Neural cell (in vitro differentiated cells): ENCODE measurements at regions not wholly inside any gene's neighbourhood (a gene's known extent, or its start where the extent isn't known, plus 50 kb on each side); places are given as distances from the start of the nearest gene placed in this dataset.

Experiments
- H2AFZ ChIP-seq: fragments of 200-600, 300-800 bp; sonication (generic), shearing (Covaris generic); 2 replicates; pipeline ENCODE4 v1.6.0; 2014; ENCODE audit warnings: low read depth, mild to moderate bottlenecking, antibody characterized with exemption, low read length, moderate library complexity
- H3F3A ChIP-seq: fragments of 200-600 bp; shearing (Covaris generic); 2 replicates; pipeline ENCODE4 v1.6.1; 2016; ENCODE audit warnings: mild to moderate bottlenecking, moderate library complexity, mixed read lengths, antibody characterized with exemption, low read length; ENCODE audit not compliant: insufficient read depth, poor library complexity, severe bottlenecking
- H3K27ac ChIP-seq: fragments of 200-600, 300-800 bp; sonication (generic), shearing (Covaris generic); 2 replicates; pipeline ENCODE4 v1.5.1; 2014; ENCODE audit warnings: mild to moderate bottlenecking, low read length, moderate library complexity
- H3K27me3 ChIP-seq: fragments of 300-800, 200-600 bp; sonication (generic), shearing (Covaris generic); 2 replicates; pipeline ENCODE4 v1.6.0; 2014; ENCODE audit warnings: mild to moderate bottlenecking, low read depth, low read length, moderate library complexity; ENCODE audit not compliant: insufficient read depth
- H3K36me3 ChIP-seq: fragments of 300-800, 200-600 bp; sonication (generic), shearing (Covaris generic); 2 replicates; pipeline ENCODE4 v1.5.1; 2014; ENCODE audit warnings: mild to moderate bottlenecking, antibody characterized with exemption, low read length, moderate library complexity; ENCODE audit not compliant: insufficient read depth
- H3K4me2 ChIP-seq: fragments of 300-800, 200-600 bp; sonication (generic), shearing (Covaris generic); 2 replicates; pipeline ENCODE4 v1.6.0; 2014; ENCODE audit warnings: mild to moderate bottlenecking, low read length
- H3K4me3 ChIP-seq: fragments of 300-800, 200-600 bp; sonication (generic), shearing (Covaris generic); 2 replicates; pipeline ENCODE4 v1.5.1; 2014; ENCODE audit warnings: mild to moderate bottlenecking, low read length, moderate library complexity
- H3K79me2 ChIP-seq: fragments of 200-600 bp; shearing (Covaris generic); replicated peaks from 2 replicates; pipeline ENCODE4 v1.6.0; 2014; ENCODE audit warnings: mild to moderate bottlenecking, low read length, moderate library complexity; ENCODE audit not compliant: insufficient read depth
- H3K9ac ChIP-seq: fragments of 300-800, 200-600 bp; sonication (generic), shearing (Covaris generic); 2 replicates; pipeline ENCODE4 v1.6.1; 2016; ENCODE audit warnings: mild to moderate bottlenecking, low read length, mixed read lengths
- H3K9me2 ChIP-seq: fragments of 200-600 bp; shearing (Covaris generic); 2 replicates; pipeline ENCODE4 v1.6.1; 2016; ENCODE audit warnings: mild to moderate bottlenecking, low read length, mixed read lengths; ENCODE audit not compliant: insufficient read depth
- H3K9me3 ChIP-seq: fragments of 200-600, 300-800 bp; sonication (generic), shearing (Covaris generic); 2 replicates; pipeline ENCODE4 v1.6.1; 2016; ENCODE audit warnings: mild to moderate bottlenecking, mixed run types, low read length, moderate library complexity, mixed read lengths
- H4K20me1 ChIP-seq: fragments of 200-600 bp; shearing (Covaris generic); 2 replicates; pipeline ENCODE4 v1.6.1; 2016; ENCODE audit warnings: mild to moderate bottlenecking, mixed run types; ENCODE audit not compliant: insufficient read depth
- EP300 ChIP-seq: fragments of 450-650 bp; conservative IDR thresholded peaks from 2 replicates; pipeline ENCODE4 v1.6.1; 2014; ENCODE audit warnings: antibody characterized with exemption, mild to moderate bottlenecking, moderate library complexity; ENCODE audit not compliant: poor library complexity, severe bottlenecking
- EZH2 ChIP-seq: fragments of 200-600, 300-800 bp; shearing (Covaris generic), sonication (generic); IDR thresholded peaks from 2 replicates; pipeline ENCODE4 v1.6.1; 2014; ENCODE audit warnings: antibody characterized with exemption, low read length, borderline replicate concordance, mild to moderate bottlenecking; ENCODE audit not compliant: insufficient read depth, poor library complexity, severe bottlenecking
- MXI1 ChIP-seq: fragments of 450-650 bp; conservative IDR thresholded peaks from 2 replicates; pipeline ENCODE4 v1.6.1; 2014; ENCODE audit warnings: antibody characterized with exemption, mild to moderate bottlenecking; ENCODE audit not compliant: poor library complexity, severe bottlenecking
- POLR2AphosphoS5 ChIP-seq: IDR thresholded peaks from 2 replicates; pipeline ENCODE4 v1.6.1; 2012
- RAD21 ChIP-seq: fragments of 450-650 bp; conservative IDR thresholded peaks from 2 replicates; pipeline ENCODE4 v1.6.1; 2014; ENCODE audit warnings: antibody characterized with exemption, mild to moderate bottlenecking, moderate library complexity
- SMC3 ChIP-seq: fragments of 450-650 bp; conservative IDR thresholded peaks from 2 replicates; pipeline ENCODE4 v1.6.1; 2014; ENCODE audit warnings: antibody characterized with exemption, mild to moderate bottlenecking, moderate library complexity; ENCODE audit not compliant: poor library complexity
- TAF1 ChIP-seq: IDR thresholded peaks from 2 replicates; pipeline ENCODE4 v1.6.1; 2012; ENCODE audit warnings: low read depth
- TF ChIP-seq, protein P1 (sequence below): IDR thresholded peaks from 2 replicates; pipeline ENCODE4 v1.6.1; 2012; ENCODE audit warnings: borderline replicate concordance
- TF ChIP-seq, protein P2 (sequence below): fragments of 450-650 bp; IDR thresholded peaks from 2 replicates; pipeline ENCODE4 v1.5.1; 2014; ENCODE audit warnings: antibody characterized with exemption, mild to moderate bottlenecking, moderate library complexity; ENCODE audit not compliant: poor library complexity, severe bottlenecking

DNA sequence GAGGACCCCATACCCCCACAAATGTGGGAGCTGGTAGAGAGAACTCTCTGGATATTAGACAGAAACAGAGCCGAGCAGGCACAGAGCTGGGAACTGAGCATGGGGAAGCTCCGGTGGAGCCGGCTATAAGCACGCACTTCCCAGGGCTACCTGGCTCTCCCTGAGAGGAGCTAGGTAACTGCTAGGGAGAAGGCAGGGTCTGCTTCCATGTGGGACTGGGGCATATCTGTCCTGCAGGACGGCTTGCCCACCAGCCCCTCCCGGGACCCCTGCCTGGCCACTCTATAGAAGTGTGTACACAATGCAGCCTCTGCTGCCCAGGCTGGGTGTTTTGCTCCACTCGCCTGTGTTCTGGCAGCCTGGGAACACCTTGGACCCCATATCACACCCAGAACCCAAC lies 1537.0 kb upstream of the CDH9 start:
- no peaks in the 10 kb centered on the region for H3K9me2 ChIP-seq
- TF ChIP-seq TAF1 (no peak), POLR2AphosphoS5 (no peak), EP300 (no peak), RAD21 (no peak), MXI1 (no peak), SMC3 (no peak), EZH2 (no peak)
- TF ChIP-seq, protein P1, sequence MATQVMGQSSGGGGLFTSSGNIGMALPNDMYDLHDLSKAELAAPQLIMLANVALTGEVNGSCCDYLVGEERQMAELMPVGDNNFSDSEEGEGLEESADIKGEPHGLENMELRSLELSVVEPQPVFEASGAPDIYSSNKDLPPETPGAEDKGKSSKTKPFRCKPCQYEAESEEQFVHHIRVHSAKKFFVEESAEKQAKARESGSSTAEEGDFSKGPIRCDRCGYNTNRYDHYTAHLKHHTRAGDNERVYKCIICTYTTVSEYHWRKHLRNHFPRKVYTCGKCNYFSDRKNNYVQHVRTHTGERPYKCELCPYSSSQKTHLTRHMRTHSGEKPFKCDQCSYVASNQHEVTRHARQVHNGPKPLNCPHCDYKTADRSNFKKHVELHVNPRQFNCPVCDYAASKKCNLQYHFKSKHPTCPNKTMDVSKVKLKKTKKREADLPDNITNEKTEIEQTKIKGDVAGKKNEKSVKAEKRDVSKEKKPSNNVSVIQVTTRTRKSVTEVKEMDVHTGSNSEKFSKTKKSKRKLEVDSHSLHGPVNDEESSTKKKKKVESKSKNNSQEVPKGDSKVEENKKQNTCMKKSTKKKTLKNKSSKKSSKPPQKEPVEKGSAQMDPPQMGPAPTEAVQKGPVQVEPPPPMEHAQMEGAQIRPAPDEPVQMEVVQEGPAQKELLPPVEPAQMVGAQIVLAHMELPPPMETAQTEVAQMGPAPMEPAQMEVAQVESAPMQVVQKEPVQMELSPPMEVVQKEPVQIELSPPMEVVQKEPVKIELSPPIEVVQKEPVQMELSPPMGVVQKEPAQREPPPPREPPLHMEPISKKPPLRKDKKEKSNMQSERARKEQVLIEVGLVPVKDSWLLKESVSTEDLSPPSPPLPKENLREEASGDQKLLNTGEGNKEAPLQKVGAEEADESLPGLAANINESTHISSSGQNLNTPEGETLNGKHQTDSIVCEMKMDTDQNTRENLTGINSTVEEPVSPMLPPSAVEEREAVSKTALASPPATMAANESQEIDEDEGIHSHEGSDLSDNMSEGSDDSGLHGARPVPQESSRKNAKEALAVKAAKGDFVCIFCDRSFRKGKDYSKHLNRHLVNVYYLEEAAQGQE, result no peak
- TF ChIP-seq, protein P2, sequence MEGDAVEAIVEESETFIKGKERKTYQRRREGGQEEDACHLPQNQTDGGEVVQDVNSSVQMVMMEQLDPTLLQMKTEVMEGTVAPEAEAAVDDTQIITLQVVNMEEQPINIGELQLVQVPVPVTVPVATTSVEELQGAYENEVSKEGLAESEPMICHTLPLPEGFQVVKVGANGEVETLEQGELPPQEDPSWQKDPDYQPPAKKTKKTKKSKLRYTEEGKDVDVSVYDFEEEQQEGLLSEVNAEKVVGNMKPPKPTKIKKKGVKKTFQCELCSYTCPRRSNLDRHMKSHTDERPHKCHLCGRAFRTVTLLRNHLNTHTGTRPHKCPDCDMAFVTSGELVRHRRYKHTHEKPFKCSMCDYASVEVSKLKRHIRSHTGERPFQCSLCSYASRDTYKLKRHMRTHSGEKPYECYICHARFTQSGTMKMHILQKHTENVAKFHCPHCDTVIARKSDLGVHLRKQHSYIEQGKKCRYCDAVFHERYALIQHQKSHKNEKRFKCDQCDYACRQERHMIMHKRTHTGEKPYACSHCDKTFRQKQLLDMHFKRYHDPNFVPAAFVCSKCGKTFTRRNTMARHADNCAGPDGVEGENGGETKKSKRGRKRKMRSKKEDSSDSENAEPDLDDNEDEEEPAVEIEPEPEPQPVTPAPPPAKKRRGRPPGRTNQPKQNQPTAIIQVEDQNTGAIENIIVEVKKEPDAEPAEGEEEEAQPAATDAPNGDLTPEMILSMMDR, result no peak

DNA sequence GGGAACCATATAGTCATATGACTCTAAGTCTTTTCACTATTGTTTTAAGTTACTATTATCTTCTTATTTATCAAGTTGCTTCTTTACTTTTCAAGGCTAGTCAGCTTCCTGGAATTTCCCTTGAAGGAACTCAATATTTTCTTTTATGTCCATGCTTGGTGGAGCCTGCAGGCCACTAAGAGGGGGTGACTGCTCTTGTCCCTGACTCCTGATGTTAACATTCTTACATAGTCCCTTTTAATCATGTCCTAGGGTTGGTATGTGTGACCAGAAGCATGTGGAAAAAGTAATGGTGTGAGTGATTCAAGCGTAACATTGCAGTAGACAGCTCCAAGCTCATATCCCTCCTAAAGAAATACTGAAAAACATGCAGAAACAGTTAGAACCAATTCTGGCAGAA lies 1536.2 kb upstream of the CDH9 start:
- Histone ChIP-seq H3F3A (no peaks in the 10 kb centered on the region), H3K79me2 (no peaks in the 10 kb centered on the region), H3K27me3 (no peaks in the 10 kb centered on the region), H2AFZ (no peak overlapping the region), H3K4me2 (no peak overlapping the region), H3K36me3 (no peaks in the 10 kb centered on the region), H3K9me3 (no peaks in the 10 kb centered on the region), H3K27ac (no peak overlapping the region), H3K9me2 (no peaks in the 10 kb centered on the region), H3K4me3 (no peak overlapping the region), H4K20me1 (no peaks in the 10 kb centered on the region), H3K9ac (no peak overlapping the region)
- TF ChIP-seq POLR2AphosphoS5, result no peak
- TF ChIP-seq EZH2, result no peak
- no peak for TF ChIP-seq EP300
- no peak for TF ChIP-seq RAD21
- no peak for TF ChIP-seq MXI1

More for the DNA sequence above, 1537.0 kb upstream of the CDH9 start:
- Histone ChIP-seq H4K20me1 (no peaks in the 10 kb centered on the region), H3F3A (no peaks in the 10 kb centered on the region), H3K27me3 (no peaks in the 10 kb centered on the region), H2AFZ (no peak overlapping the region), H3K9ac (no peak overlapping the region), H3K9me3 (no peaks in the 10 kb centered on the region), H3K4me2 (no peak overlapping the region), H3K36me3 (no peaks in the 10 kb centered on the region), H3K79me2 (no peaks in the 10 kb centered on the region), H3K4me3 (no peak overlapping the region), H3K27ac (no peak overlapping the region)

DNA sequence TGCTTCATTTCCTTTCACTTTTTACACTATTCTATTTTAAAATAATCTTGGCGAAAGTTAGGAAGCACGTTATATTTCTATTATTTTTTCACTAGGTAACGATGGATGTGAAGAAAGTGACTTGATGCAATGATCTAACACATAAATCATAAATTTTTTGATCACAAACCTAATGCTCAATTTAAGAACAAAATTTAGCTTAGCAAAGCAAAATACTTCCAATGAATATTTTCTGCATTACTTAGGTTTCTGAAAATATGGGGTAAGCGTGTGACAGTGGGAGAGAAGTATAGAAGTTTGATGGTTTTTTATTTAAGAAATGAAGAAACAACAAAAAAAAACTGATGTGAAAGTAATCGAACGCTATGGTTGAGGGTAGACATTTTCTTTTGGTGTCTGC lies 1528.7 kb upstream of the CDH9 start:
- Histone ChIP-seq H3K27me3 (no peaks in the 10 kb centered on the region), H3K27ac (no peak overlapping the region), H3K4me2 (no peak overlapping the region), H4K20me1 (no peaks in the 10 kb centered on the region), H3K9me2 (no peaks in the 10 kb centered on the region), H3F3A (no peaks in the 10 kb centered on the region), H3K79me2 (no peaks in the 10 kb centered on the region), H3K9me3 (no peaks in the 10 kb centered on the region), H3K9ac (no peak overlapping the region), H3K36me3 (no peaks in the 10 kb centered on the region), H2AFZ (no peak overlapping the region), H3K4me3 (no peak overlapping the region)
- TF ChIP-seq, protein P2, result no peak
- no peak for TF ChIP-seq RAD21
- TF ChIP-seq, protein P1, result no peak
- TF ChIP-seq POLR2AphosphoS5, result no peak
- TF ChIP-seq MXI1, result no peak
- TF ChIP-seq TAF1, result no peak
- TF ChIP-seq EZH2, result no peak
- no peak for TF ChIP-seq EP300
- TF ChIP-seq SMC3, result no peak
